GM18907 (cell line): ENCODE measurements at regions not wholly inside any gene's neighbourhood (a gene's known extent, or its start where the extent isn't known, plus 50 kb on each side); places are given as distances from the start of the nearest gene placed in this dataset.

Experiments
- ATAC-seq: cut with Tn5 transposase; IDR thresholded peaks from one replicate; pipeline ENCODE4 v1.9.1; 2021; ENCODE audit warnings: mild to moderate bottlenecking, moderate library complexity; ENCODE audit not compliant: unreplicated experiment

- ATAC-seq: no peak
These were observed 666.6 kb upstream of the ARGLU1 start for GRCh38 chr13:107234319-107235073.

- ATAC-seq: no peak
These were observed 665.6 kb upstream of the ARGLU1 start for GRCh38 chr13:107233541-107233940.

GRCh38 chr13:107231944-107232343 is 664.0 kb upstream of the ARGLU1 start:
- no peak for ATAC-seq

DNA sequence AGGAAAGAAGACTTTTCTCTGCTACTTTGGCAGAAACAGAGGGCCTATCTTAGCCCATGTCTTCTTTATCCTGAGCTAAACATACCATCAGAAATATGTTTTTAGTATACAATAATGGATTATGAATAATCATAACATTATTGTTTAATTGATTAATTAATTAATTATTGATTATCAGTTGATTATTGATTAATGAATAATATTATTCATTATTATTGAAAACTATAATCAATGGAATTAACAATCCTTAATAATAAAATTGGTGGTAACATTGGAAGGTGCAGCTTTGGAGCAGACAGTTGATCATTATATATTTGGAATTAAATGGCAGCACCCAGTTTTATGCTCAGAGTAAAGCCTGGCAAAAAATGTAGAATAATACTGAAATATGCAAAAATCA is 655.9 kb upstream of the ARGLU1 start:
- no peak for ATAC-seq

DNA sequence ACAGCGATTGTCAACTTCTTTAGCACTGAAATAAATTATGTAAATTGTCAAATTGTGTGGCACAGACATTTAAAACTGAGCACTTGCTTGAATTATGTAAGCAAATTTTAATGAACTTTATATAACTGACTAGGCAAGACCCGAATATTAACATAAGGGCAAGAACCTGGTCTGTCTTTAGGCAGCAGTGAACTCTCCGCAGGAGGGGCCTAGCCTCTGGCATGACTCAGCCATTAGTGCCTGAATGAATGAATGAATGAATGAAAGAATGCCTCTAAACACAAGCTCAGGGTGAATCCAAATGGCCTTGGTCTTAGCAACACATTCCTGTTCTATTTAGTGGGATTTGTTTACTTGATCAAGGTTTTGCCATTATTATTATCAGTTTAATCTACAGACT is 654.7 kb upstream of the ARGLU1 start:
- ATAC-seq: no peak

GRCh38 chr13:107220245-107220644 is 652.3 kb upstream of the ARGLU1 start:
- no peak for ATAC-seq

GRCh38 chr13:107217251-107217650 is 649.3 kb upstream of the ARGLU1 start:
- ATAC-seq: no peak

- ATAC-seq: no peak
These were observed 648.3 kb upstream of the ARGLU1 start for GRCh38 chr13:107216046-107216755.

DNA sequence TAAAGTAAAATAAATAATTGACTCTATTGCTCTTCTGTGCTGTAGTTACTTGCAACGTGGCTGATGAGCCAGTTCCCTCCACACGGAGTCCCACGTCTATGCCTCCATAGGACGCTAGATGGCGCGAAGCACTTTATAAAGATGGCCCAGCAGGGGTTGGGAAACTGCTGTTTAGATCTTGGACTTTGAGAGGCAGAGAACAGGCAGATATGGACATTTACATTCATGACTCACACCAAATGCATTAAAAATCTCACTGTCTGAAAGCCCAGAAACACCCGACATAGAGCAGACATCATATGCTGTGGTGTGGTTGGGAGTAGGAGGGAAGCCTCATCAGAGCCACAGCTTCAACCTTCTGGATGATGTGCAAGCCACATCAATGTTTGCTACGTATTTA is 643.1 kb upstream of the ARGLU1 start:
- peak; percentile 99 for ATAC-seq

DNA sequence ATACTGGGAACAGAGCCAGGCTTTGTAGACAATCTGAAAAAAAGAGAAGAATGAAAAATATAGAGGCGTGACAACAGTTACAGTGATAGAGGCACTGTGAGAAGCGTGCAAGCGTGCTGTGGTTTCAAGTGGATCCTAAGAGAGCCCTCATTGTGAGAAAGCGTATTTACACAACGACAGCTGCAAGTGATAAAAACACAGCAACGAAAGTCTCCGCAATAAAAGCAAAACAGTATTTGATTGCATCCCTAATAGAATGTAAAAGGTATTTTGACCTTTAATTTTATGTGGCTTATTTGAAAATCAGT is 642.7 kb upstream of the ARGLU1 start:
- no peak for ATAC-seq

DNA sequence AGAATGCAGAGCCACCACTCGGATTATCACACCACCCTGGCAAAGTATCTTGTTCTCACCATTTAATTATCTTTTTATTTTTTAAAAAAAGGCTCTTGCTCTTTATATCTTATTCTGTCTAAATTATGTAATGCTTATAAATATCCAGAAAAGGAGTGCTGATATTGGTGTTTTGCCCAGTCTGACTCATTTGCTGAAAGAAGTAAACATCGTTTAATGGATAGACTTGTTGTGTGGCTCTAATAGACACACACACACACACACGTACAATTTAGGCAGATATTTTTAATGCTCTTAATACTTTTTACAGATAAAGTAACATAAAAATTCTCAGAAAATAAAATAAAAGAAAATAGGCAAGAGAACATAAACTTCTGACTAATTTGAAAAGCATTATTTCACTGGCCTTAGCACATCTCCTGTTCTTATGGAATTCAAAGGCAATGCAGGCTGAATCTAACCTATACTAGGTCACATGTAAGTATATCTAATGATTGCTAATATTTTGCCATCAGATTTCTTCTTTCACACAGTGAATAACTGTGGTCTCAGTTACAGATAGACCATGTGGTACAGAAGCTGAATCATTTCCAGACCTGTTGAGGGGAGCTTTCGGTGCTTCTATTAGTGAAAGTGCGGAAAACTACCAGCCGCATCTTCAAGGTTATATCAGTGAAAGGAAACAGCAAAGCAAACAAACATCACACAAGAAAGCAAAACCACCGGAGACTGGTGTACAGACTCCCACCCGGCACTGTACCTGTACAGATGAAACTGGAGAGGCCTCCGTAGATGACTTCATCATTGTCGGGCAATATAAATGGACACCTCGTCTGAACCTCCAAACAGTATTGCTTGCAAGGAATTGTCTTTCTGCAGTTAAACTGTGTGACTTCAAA is 642.1 kb upstream of the ARGLU1 start:
- ATAC-seq: no peak

DNA sequence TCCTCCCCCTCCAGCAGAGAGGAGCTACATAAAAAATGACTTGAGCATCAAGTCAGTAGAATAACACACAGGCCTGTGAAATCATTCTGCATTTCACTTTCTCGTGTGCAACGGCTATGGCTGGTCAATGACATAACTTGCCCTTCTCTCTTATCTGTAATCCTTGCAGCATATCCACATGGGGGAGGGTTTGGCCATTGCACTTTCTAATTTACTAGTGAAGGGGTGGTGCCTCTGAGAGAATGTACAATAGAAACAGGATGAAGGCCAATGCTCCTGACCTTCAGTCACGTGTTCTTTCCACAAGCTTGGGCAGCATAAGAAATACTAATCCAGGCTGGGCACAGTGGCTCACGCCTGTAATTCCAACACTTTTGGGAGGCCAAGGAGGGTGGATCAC is 641.0 kb upstream of the ARGLU1 start:
- ATAC-seq: no peak

- ATAC-seq: peak; percentile 96
These were observed 637.6 kb upstream of the ARGLU1 start for GRCh38 chr13:107205318-107206104.

DNA sequence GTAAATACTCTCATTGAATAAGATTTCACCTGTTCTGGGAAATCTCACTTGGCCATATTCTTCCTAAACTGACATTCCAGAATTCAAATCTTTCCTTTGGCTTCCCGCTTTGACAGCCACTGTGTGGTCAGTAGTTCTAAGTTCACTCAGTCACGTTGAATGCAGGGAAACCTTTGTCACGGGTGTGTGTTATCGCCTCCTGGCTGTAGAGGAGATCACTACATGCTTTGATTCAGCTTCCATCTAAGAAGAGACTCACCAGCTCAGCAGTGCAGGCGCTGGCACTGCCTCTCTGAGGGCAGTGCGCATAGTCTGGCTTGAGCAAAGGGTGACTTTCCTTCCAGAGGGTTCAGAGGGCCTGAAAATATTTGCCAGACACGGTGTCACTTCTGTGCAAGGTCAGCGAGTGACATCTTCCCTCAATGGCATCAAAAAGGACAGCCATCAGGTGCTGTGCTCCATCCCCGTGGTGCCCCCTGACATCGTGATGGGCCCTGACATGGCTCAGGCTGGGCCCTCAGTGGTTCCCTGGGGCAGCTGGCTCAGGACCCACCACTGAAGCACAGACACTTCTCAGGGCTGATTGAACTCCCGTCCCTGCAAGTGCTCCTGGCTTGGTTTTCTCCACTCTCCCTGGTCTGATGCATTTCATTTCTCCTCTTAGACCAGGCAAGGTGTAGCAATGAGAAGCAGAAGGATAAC is 635.4 kb upstream of the ARGLU1 start:
- ATAC-seq: peak; percentile 49

GRCh38 chr13:107202371-107203023 is 634.6 kb upstream of the ARGLU1 start:
- no peak for ATAC-seq

DNA sequence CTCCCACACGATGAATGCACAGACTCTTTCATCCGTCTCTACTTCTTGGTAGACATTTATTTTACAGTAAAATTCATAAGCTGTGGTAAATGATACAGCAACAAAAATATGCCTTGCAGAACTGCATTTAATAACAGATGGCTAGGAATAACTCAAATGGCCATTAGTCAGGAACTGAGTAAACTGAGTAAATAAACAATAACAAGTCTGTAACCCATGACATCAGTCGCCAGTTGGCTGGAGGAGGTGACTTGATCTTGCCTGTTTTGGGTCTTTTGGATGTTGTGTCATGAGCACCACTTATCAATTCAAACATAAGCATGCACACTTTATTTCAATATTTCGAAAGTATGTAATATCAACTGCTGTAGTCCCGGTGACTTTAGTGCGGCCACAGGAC is 632.6 kb upstream of the ARGLU1 start:
- ATAC-seq: no peak

- ATAC-seq: no peak
These were observed 624.4 kb upstream of the ARGLU1 start for GRCh38 chr13:107192289-107192688.

DNA sequence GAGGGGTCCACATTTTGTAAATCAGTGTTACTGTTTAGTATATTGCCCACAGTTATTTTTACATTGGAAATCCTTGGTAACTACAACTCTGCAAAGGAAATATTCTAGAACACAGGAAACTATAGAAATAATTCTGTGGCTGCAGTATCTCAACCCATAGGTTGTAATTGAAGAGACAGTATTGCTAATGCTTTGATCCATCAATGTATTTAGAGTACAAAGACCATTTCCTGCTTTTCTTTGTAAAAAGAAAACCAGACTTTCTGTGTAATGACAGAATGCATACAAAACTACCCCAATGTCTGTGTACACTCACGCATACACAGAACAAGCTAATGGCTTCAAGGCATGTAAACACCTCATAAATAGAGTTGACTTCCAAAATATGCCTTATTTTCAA is 622.1 kb upstream of the ARGLU1 start:
- no peak for ATAC-seq

- ATAC-seq: no peak
These were observed 618.0 kb upstream of the ARGLU1 start for GRCh38 chr13:107185889-107186288.
